WTC11 (cell line): ENCODE measurements at regions not wholly inside any gene's neighbourhood (a gene's known extent, or its start where the extent isn't known, plus 50 kb on each side); places are given as distances from the start of the nearest gene placed in this dataset.

Experiments
- ATAC-seq: fragments of 200-7000 bp; cut with Tn5 transposase; 2 replicates; pipeline ENCODE4 v1.10.0; 2021; ENCODE audit warnings: mild to moderate bottlenecking, moderate library complexity
- CTCF ChIA-PET: fragments of 300-600 bp; sonication (Branson Sonifier 250); formaldehyde crosslinking; loops from one replicate; lab custom pipeline; 2021; ENCODE audit warnings: antibody characterized with exemption; lab: Charles Lee
- POLR2A ChIA-PET: fragments of 350-600 bp; sonication (Branson Sonifier 250); formaldehyde crosslinking; loops from one replicate; lab custom pipeline; 2021; ENCODE audit warnings: antibody characterized with exemption; lab: Charles Lee
- DNase-seq: peaks from one replicate; pipeline ENCODE4 v3.0.0; 2021; ENCODE audit warnings: low spot score
- H3K27ac Mint-ChIP-seq: 2 replicates; pipeline ENCODE4 v1.8.0; 2021; ENCODE audit warnings: mixed read lengths
- H3K27me3 Mint-ChIP-seq: 2 replicates; pipeline ENCODE4 v1.8.0; 2021; ENCODE audit warnings: low read depth, mild to moderate bottlenecking, moderate library complexity, mixed read lengths
- H3K36me3 Mint-ChIP-seq: 2 replicates; pipeline ENCODE4 v1.8.0; 2021; ENCODE audit warnings: mixed read lengths
- H3K4me1 Mint-ChIP-seq: 2 replicates; pipeline ENCODE4 v1.8.0; 2022; ENCODE audit warnings: mixed read lengths
- H3K4me3 Mint-ChIP-seq: 2 replicates; pipeline ENCODE4 v1.8.0; 2021; ENCODE audit warnings: mild to moderate bottlenecking, moderate library complexity, mixed read lengths
- H3K9me3 Mint-ChIP-seq: 2 replicates; pipeline ENCODE4 v1.8.0; 2021; ENCODE audit warnings: mixed read lengths
- AFF4 ChIP-seq: sonication (generic); formaldehyde crosslinking; IDR thresholded peaks from 2 replicates; pipeline ENCODE4 v1.8.1; 2023; ENCODE audit warnings: mild to moderate bottlenecking, missing genetic modification reagents, borderline replicate concordance
- E2F1 ChIP-seq: sonication (generic); formaldehyde crosslinking; IDR thresholded peaks from 2 replicates; pipeline ENCODE4 v1.8.0; 2022; ENCODE audit warnings: mild to moderate bottlenecking, missing genetic modification reagents
- FOXJ3 ChIP-seq: sonication (generic); formaldehyde crosslinking; IDR thresholded peaks from 2 replicates; pipeline ENCODE4 v1.9.0; 2021; ENCODE audit warnings: missing genetic modification reagents, mild to moderate bottlenecking, borderline replicate concordance
- IRF1 ChIP-seq: sonication (generic); formaldehyde crosslinking; IDR thresholded peaks from 2 replicates; pipeline ENCODE4 v1.8.0; 2023; ENCODE audit warnings: missing genetic modification reagents
- MAX ChIP-seq: sonication (generic); formaldehyde crosslinking; IDR thresholded peaks from 2 replicates; pipeline ENCODE4 v1.8.0; 2022; ENCODE audit warnings: mild to moderate bottlenecking, missing genetic modification reagents
- MYBL2 ChIP-seq: sonication (generic); formaldehyde crosslinking; IDR thresholded peaks from 2 replicates; pipeline ENCODE4 v1.8.1; 2023; ENCODE audit warnings: mild to moderate bottlenecking, moderate library complexity, missing genetic modification reagents
- SMAD3 ChIP-seq: sonication (generic); formaldehyde crosslinking; IDR thresholded peaks from 2 replicates; pipeline ENCODE4 v1.8.0; 2022; ENCODE audit warnings: missing genetic modification reagents, mild to moderate bottlenecking, borderline replicate concordance
- USF2 ChIP-seq: sonication (generic); formaldehyde crosslinking; IDR thresholded peaks from 2 replicates; pipeline ENCODE4 v1.8.1; 2023; ENCODE audit warnings: mild to moderate bottlenecking, missing genetic modification reagents, moderate library complexity
- ZBTB21 ChIP-seq: sonication (generic); formaldehyde crosslinking; IDR thresholded peaks from 2 replicates; pipeline ENCODE4 v1.8.1; 2023; ENCODE audit warnings: mild to moderate bottlenecking, missing genetic modification reagents, borderline replicate concordance
- ZNF121 ChIP-seq: sonication (generic); formaldehyde crosslinking; IDR thresholded peaks from 2 replicates; pipeline ENCODE4 v1.8.0; 2023; ENCODE audit warnings: missing genetic modification reagents
- ZNF138 ChIP-seq: sonication (generic); formaldehyde crosslinking; conservative IDR thresholded peaks from 2 replicates; pipeline ENCODE4 v1.8.1; 2022; ENCODE audit warnings: mild to moderate bottlenecking, moderate library complexity, missing genetic modification reagents
- ZNF219 ChIP-seq: sonication (generic); formaldehyde crosslinking; IDR thresholded peaks from 2 replicates; pipeline ENCODE4 v1.8.0; 2023; ENCODE audit warnings: missing genetic modification reagents, mild to moderate bottlenecking, borderline replicate concordance
- ZNF425 ChIP-seq: fragments of 250-450 bp; sonication (Bioruptor Pico); conservative IDR thresholded peaks from 2 replicates; pipeline ENCODE4 v1.9.0; 2021; ENCODE audit warnings: mild to moderate bottlenecking
- ZNF512 ChIP-seq: sonication (generic); formaldehyde crosslinking; IDR thresholded peaks from 2 replicates; pipeline ENCODE4 v1.8.1; 2022; ENCODE audit warnings: missing genetic modification reagents, borderline replicate concordance

- no peaks in the 10 kb centered on the region for H3K27me3 Mint-ChIP-seq
- ATAC-seq, result no peak
- no peak overlapping the region for H3K4me3 Mint-ChIP-seq
- H3K27ac Mint-ChIP-seq, result no peak overlapping the region
- ChIA-PET CTCF (no interaction called here), POLR2A (no interaction called here)
- H3K36me3 Mint-ChIP-seq, result no peaks in the 10 kb centered on the region
- H3K9me3 Mint-ChIP-seq, result peaks cover 10% of the 10 kb centered on the region
- 0 out of 2 replicates have a peak, but pooled peaks cover 2% of the 10 kb centered on the region for H3K4me1 Mint-ChIP-seq
- TF ChIP-seq USF2 (CRISPR knock-in tag), result no peak
- TF ChIP-seq ZNF138 (CRISPR knock-in tag), result no peak
- no peak for TF ChIP-seq IRF1 (CRISPR knock-in tag)
- no peak for TF ChIP-seq ZNF121 (CRISPR knock-in tag)
- no peak for TF ChIP-seq ZNF219 (CRISPR knock-in tag)
- TF ChIP-seq ZNF425 (CRISPR knock-in tag), result no peak
- no peak for TF ChIP-seq MYBL2 (CRISPR knock-in tag)
- no peak for TF ChIP-seq MAX (CRISPR knock-in tag)
- TF ChIP-seq SMAD3 (CRISPR knock-in tag), result no peak
- no peak for TF ChIP-seq AFF4
- TF ChIP-seq FOXJ3 (CRISPR knock-in tag), result no peak
- TF ChIP-seq, all 79 proteins: peak for 0
- DNase-seq, result no peak
Observed at GRCh38 chrX:7362111-7362510, 214.2 kb upstream of the PUDP start.

- H3K4me3 Mint-ChIP-seq, result no peak overlapping the region
- H3K4me1 Mint-ChIP-seq, result peaks cover 25% of the 10 kb centered on the region
- DNase-seq, result no peak
- ChIA-PET POLR2A (no interaction called here), CTCF (interaction anchor here (0.8 kb wide), 1 partner anchor 20 kb away, joined by 4 read pairs; no protein-coding TSS in a partner anchor)
- ATAC-seq, result no peak
- TF ChIP-seq ZNF512 (CRISPR knock-in tag) (no peak), ZBTB21 (no peak), E2F1 (CRISPR knock-in tag) (no peak)
- H3K9me3 Mint-ChIP-seq, result no peaks in the 10 kb centered on the region
- H3K36me3 Mint-ChIP-seq, result no peaks in the 10 kb centered on the region
- H3K27me3 Mint-ChIP-seq, result peaks cover 3% of the 10 kb centered on the region; the same call in 1 of the 2 replicates
- H3K27ac Mint-ChIP-seq, result no peak overlapping the region
Observed at GRCh38 chrX:7351926-7352325, 204.0 kb upstream of the PUDP start.
